ENCODE measurements at regions not wholly inside any gene's neighbourhood (a gene's known extent, or its start where the extent isn't known, plus 50 kb on each side); places are given as distances from the start of the nearest gene placed in this dataset.

GRCh38 chr13:91001371-91001770 lies 346.1 kb upstream of the MIR17HG start:
- no peak for TF ChIP-seq POLR2AphosphoS5 (IDR thresholded peaks at IDR 0.05)
- no peak for TF ChIP-seq CTCF (IDR thresholded peaks at IDR 0.05)
- no peak for TF ChIP-seq POLR2A (IDR thresholded peaks at IDR 0.05)
- no peak for TF ChIP-seq EP300 (IDR thresholded peaks at IDR 0.05; ENCODE audit: low read depth)
- DNase-seq: no peak
- H3K27ac ChIP-seq: no peak overlapping the region
- no peaks in the 10 kb centered on the region for H3K4me1 ChIP-seq
- no peak overlapping the region for H3K4me3 ChIP-seq
- in situ Hi-C loops (cut with MboI; ENCODE audit: low pct_ligation_motif_present in 1 of 4, low pct_unique_long_range_greater_than_20kb in 1 of 4, low sequenced_read_pairs in 3 of 4): no loop called here
- H3K36me3 ChIP-seq: no peaks in the 10 kb centered on the region
- WGBS, 2 donors (ENCODE audit: low coverage in 1 of 2): 90 to 92% methylated on average over 6 of the region's 6 CpGs
- no peaks in the 10 kb centered on the region for H3K9me3 ChIP-seq
- H3K27me3 ChIP-seq: no peaks in the 10 kb centered on the region
- intact Hi-C loops (cut with DNase I; ENCODE audit: low total_unique reads): loop anchor here (5.0 kb wide), 1 partner anchor 1264 kb away; no protein-coding TSS in a partner anchor

- Histone ChIP-seq H3K9me3 (no peaks in the 10 kb centered on the region), H3K27ac (no peak overlapping the region), H3K27me3 (no peaks in the 10 kb centered on the region), H3K4me1 (no peaks in the 10 kb centered on the region), H3K36me3 (no peaks in the 10 kb centered on the region), H3K4me3 (no peak overlapping the region)
- in situ Hi-C loops (cut with MboI; ENCODE audit: low pct_ligation_motif_present in 1 of 4, low pct_unique_long_range_greater_than_20kb in 1 of 4, low sequenced_read_pairs in 3 of 4) (no loop called here), intact Hi-C loops (cut with DNase I; ENCODE audit: low total_unique reads) (no loop called here)
- no peak for TF ChIP-seq POLR2A (IDR thresholded peaks at IDR 0.05)
- TF ChIP-seq CTCF (IDR thresholded peaks at IDR 0.05): no peak
- no peak for TF ChIP-seq EP300 (IDR thresholded peaks at IDR 0.05; ENCODE audit: low read depth)
- no peak for TF ChIP-seq POLR2AphosphoS5 (IDR thresholded peaks at IDR 0.05)
- WGBS, 2 donors (ENCODE audit: low coverage in 1 of 2): 23 to 46% methylated on average over 3 of the region's 3 CpGs
- DNase-seq: no peak
These were observed 332.8 kb upstream of the MIR17HG start for GRCh38 chr13:91014696-91015095.

GRCh38 chr13:91017031-91017668 lies 330.3 kb upstream of the MIR17HG start:
- Histone ChIP-seq H3K27ac (no peak overlapping the region), H3K27me3 (no peaks in the 10 kb centered on the region), H3K4me3 (no peak overlapping the region), H3K9me3 (no peaks in the 10 kb centered on the region), H3K4me1 (no peaks in the 10 kb centered on the region), H3K36me3 (no peaks in the 10 kb centered on the region)
- whole genome bisulfite sequencing, 2 donors (ENCODE audit: low coverage in 1 of 2): 39 to 43% methylated on average over 2 of the region's 2 CpGs
- TF ChIP-seq EP300 (IDR thresholded peaks at IDR 0.05; ENCODE audit: low read depth) (no peak), CTCF (IDR thresholded peaks at IDR 0.05) (peak; percentile 28 to 63 (median 57)), POLR2AphosphoS5 (IDR thresholded peaks at IDR 0.05) (no peak), POLR2A (IDR thresholded peaks at IDR 0.05) (no peak)
- no peak for DNase-seq
- in situ Hi-C loops (cut with MboI; ENCODE audit: low pct_ligation_motif_present in 1 of 4, low pct_unique_long_range_greater_than_20kb in 1 of 4, low sequenced_read_pairs in 3 of 4): no loop called here
- intact Hi-C loops (cut with DNase I; ENCODE audit: low total_unique reads): no loop called here

- no peaks in the 10 kb centered on the region for H3K36me3 ChIP-seq
- in situ Hi-C loops (cut with MboI; ENCODE audit: low pct_ligation_motif_present in 1 of 4, low pct_unique_long_range_greater_than_20kb in 1 of 4, low sequenced_read_pairs in 3 of 4): no loop called here
- WGBS, 2 donors (ENCODE audit: low coverage in 1 of 2): 58 to 76% methylated on average over 6 to 15 of the region's 15 CpGs
These were observed 329.8 kb upstream of the MIR17HG start for GRCh38 chr13:91017669-91018053.

More at GRCh38 chr13:91017669-91018053, 329.8 kb upstream of the MIR17HG start:
- Histone ChIP-seq H3K27me3 (no peaks in the 10 kb centered on the region), H3K9me3 (no peaks in the 10 kb centered on the region), H3K4me1 (no peaks in the 10 kb centered on the region), H3K27ac (no peak overlapping the region), H3K4me3 (no peak overlapping the region)
- no peak for DNase-seq
- intact Hi-C loops (cut with DNase I; ENCODE audit: low total_unique reads): no loop called here
- no peak for TF ChIP-seq CTCF (IDR thresholded peaks at IDR 0.05)
- no peak for TF ChIP-seq EP300 (IDR thresholded peaks at IDR 0.05; ENCODE audit: low read depth)
- TF ChIP-seq POLR2AphosphoS5 (IDR thresholded peaks at IDR 0.05): no peak
- no peak for TF ChIP-seq POLR2A (IDR thresholded peaks at IDR 0.05)
